ENCODE measurements at regions not wholly inside any gene's neighbourhood (a gene's known extent, or its start where the extent isn't known, plus 50 kb on each side); places are given as distances from the start of the nearest gene placed in this dataset.
A peak's percentile ranks its signal among the peaks of the same experiment; 100 is the strongest.

- peak overlapping the region; percentile 2 for H3K4me3 ChIP-seq
- TF ChIP-seq CTCF (IDR thresholded peaks at IDR 0.05), result no peak
- peak overlapping the region in 1 of 2 donors; percentile 52 for H3K27ac ChIP-seq
- no peak for DNase-seq (ENCODE audit: low spot score)
These were observed 167.7 kb upstream of the INHBA start for GRCh38 chr7:41870461-41871138.

DNA sequence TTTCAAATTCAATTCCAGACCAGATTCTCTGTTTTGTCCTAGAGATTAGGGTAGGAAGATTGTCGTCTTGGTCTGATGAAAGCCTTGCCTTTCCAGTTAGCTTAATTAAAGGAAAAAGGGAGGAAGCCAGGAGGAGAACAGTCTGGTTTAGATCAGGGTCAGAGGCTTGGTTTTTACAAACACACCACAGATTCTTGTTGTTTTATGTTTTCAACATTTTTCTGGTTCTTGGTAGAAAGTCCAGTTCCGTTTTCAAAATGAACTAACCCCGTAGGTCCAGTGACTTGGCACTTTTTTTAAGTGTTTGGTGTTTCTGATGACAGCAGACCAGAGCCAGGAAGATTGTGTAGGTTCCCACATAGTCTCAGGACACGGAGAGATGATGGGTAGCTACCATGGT is 167.1 kb upstream of the INHBA start:
- Histone ChIP-seq H3K27ac (peak overlapping the region in 1 of 2 donors; percentile 52), H3K4me3 (peak overlapping the region; percentile 2)
- no peak for TF ChIP-seq CTCF (IDR thresholded peaks at IDR 0.05)
- no peak for DNase-seq (ENCODE audit: low spot score)

- peak overlapping the region in 1 of 2 donors; percentile 52 for H3K27ac ChIP-seq
- no peak for DNase-seq (ENCODE audit: low spot score)
- TF ChIP-seq CTCF (IDR thresholded peaks at IDR 0.05), result no peak
- H3K4me3 ChIP-seq, result peak overlapping the region; percentile 2
These were observed 166.7 kb upstream of the INHBA start for GRCh38 chr7:41869596-41869995.

- H3K4me3 ChIP-seq, result no peak overlapping the region
- no peak overlapping the region for H3K27ac ChIP-seq
- no peak for TF ChIP-seq CTCF (IDR thresholded peaks at IDR 0.05)
- no peak for DNase-seq (ENCODE audit: low spot score)
These were observed 166.2 kb upstream of the INHBA start for GRCh38 chr7:41869091-41869490.

DNA sequence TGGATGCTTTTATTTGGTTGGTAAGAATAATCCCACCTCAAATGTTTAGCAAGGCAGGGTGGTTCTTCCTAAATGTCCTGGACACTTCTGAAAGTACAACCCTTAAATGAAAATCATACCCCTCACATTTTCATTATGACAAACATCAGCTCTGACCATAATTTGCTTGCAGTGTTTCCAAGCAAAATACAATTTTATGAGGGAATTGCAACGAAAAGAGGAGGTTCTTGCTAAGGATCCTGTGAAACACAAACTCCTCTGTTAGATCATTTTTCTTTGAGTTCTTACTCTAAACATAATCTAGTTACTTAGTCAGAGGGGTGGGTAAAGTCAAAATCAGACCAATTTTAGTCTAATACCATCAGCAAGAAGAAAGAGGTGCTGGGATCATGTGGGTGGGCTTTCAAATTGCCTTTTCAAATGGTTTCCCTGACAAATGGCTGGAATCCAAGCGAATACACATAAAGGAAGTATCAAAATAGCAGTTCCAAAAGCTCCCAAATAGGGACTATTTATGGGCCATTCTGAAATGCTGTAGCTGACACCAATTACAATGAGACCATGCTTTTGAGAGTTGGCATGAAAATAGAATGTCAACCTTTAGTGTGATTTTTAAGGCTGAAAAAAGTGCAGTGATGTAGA is 164.9 kb upstream of the INHBA start:
- Histone ChIP-seq H3K27ac (peak overlapping the region in 1 of 2 donors; percentile 26), H3K4me3 (no peak overlapping the region)
- DNase-seq (ENCODE audit: low spot score), result no peak
- TF ChIP-seq CTCF (IDR thresholded peaks at IDR 0.05), result no peak

- no peak for DNase-seq (ENCODE audit: low spot score)
- Histone ChIP-seq H3K27ac (no peak overlapping the region), H3K4me3 (no peak overlapping the region)
- TF ChIP-seq CTCF (IDR thresholded peaks at IDR 0.05), result no peak
These were observed 159.4 kb upstream of the INHBA start for GRCh38 chr7:41862261-41862660.

GRCh38 chr7:41861642-41862041 is 158.8 kb upstream of the INHBA start:
- TF ChIP-seq CTCF (IDR thresholded peaks at IDR 0.05), result no peak
- no peak overlapping the region for H3K27ac ChIP-seq
- DNase-seq (ENCODE audit: low spot score), result no peak
- no peak overlapping the region for H3K4me3 ChIP-seq

Measured in coronary artery (tissue), 2 donors.